ENCODE measurements at regions not wholly inside any gene's neighbourhood (a gene's known extent, or its start where the extent isn't known, plus 50 kb on each side); places are given as distances from the start of the nearest gene placed in this dataset.

- ATAC-seq (ENCODE audit: low read depth) (peak; percentile 49; the same call in 1 of the 3 replicates), DNase-seq (ENCODE audit: low spot score) (no peak)
- Histone ChIP-seq H3K27me3 (ENCODE audit: insufficient read depth, poor library complexity, severe bottlenecking) (no peaks in the 10 kb centered on the region), H3K27ac (ENCODE audit: poor library complexity, severe bottlenecking) (peak overlapping the region; percentile 47), H3K4me3 (ENCODE audit: severe bottlenecking) (no peak overlapping the region), H3K9me3 (ENCODE audit: severe bottlenecking) (no peaks in the 10 kb centered on the region), H3K36me3 (ENCODE audit: low read depth) (no peaks in the 10 kb centered on the region), H3K4me1 (ENCODE audit: insufficient read depth, poor library complexity, severe bottlenecking) (no peaks in the 10 kb centered on the region)
- TF ChIP-seq, protein P1, sequence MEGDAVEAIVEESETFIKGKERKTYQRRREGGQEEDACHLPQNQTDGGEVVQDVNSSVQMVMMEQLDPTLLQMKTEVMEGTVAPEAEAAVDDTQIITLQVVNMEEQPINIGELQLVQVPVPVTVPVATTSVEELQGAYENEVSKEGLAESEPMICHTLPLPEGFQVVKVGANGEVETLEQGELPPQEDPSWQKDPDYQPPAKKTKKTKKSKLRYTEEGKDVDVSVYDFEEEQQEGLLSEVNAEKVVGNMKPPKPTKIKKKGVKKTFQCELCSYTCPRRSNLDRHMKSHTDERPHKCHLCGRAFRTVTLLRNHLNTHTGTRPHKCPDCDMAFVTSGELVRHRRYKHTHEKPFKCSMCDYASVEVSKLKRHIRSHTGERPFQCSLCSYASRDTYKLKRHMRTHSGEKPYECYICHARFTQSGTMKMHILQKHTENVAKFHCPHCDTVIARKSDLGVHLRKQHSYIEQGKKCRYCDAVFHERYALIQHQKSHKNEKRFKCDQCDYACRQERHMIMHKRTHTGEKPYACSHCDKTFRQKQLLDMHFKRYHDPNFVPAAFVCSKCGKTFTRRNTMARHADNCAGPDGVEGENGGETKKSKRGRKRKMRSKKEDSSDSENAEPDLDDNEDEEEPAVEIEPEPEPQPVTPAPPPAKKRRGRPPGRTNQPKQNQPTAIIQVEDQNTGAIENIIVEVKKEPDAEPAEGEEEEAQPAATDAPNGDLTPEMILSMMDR (IDR thresholded peaks at IDR 0.05; ENCODE audit: poor library complexity, severe bottlenecking) = no peak
Measured at GRCh38 chr12:28869197-28869596, 279.9 kb upstream of the FAR2 start.

- no peaks in the 10 kb centered on the region for H3K36me3 ChIP-seq (ENCODE audit: low read depth)
- ATAC-seq (ENCODE audit: low read depth) = peak; percentile 61
- TF ChIP-seq, protein P1 (IDR thresholded peaks at IDR 0.05; ENCODE audit: poor library complexity, severe bottlenecking) = no peak
Measured at GRCh38 chr12:28870839-28871440, 278.1 kb upstream of the FAR2 start.

GRCh38 chr12:28872654-28873268 lies 276.3 kb upstream of the FAR2 start:
- no peak for DNase-seq (ENCODE audit: low spot score)
- H3K27ac ChIP-seq (ENCODE audit: poor library complexity, severe bottlenecking) = no peak overlapping the region
- no peaks in the 10 kb centered on the region for H3K9me3 ChIP-seq (ENCODE audit: severe bottlenecking)
- peak; percentile 17; the same call in 1 of the 3 replicates for ATAC-seq (ENCODE audit: low read depth)
- TF ChIP-seq, protein P1 (IDR thresholded peaks at IDR 0.05; ENCODE audit: poor library complexity, severe bottlenecking) = peak; percentile 36
- H3K4me1 ChIP-seq (ENCODE audit: insufficient read depth, poor library complexity, severe bottlenecking) = no peaks in the 10 kb centered on the region
- no peaks in the 10 kb centered on the region for H3K36me3 ChIP-seq (ENCODE audit: low read depth)
- H3K4me3 ChIP-seq (ENCODE audit: severe bottlenecking) = no peak overlapping the region
- no peaks in the 10 kb centered on the region for H3K27me3 ChIP-seq (ENCODE audit: insufficient read depth, poor library complexity, severe bottlenecking)

More at GRCh38 chr12:28870839-28871440, 278.1 kb upstream of the FAR2 start:
- Histone ChIP-seq H3K27ac (ENCODE audit: poor library complexity, severe bottlenecking) (peak overlapping the region; percentile 47), H3K27me3 (ENCODE audit: insufficient read depth, poor library complexity, severe bottlenecking) (no peaks in the 10 kb centered on the region), H3K9me3 (ENCODE audit: severe bottlenecking) (no peaks in the 10 kb centered on the region), H3K4me1 (ENCODE audit: insufficient read depth, poor library complexity, severe bottlenecking) (no peaks in the 10 kb centered on the region), H3K4me3 (ENCODE audit: severe bottlenecking) (no peak overlapping the region)
- no peak for DNase-seq (ENCODE audit: low spot score)

DNA sequence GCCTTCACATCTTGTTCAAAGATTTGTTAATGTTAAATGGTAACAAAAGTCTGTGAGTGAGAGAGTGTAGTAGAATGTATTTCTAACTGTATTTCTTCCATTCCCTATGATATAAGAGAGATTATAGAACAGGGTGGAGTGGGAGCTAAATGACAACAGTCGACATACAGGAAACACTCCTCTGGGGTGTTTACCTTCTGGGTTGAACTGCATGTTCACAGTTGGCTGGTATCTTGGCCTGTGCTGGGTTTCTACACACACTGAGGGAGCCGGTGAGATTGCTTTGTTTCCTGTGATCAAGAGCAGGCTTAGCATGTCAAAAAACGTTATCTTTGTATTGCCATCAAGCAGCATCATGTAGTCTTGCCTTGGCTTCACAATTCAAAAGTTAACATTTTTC lies 274.3 kb upstream of the FAR2 start:
- DNase-seq (ENCODE audit: low spot score) (no peak), ATAC-seq (ENCODE audit: low read depth) (no peak)
- no peaks in the 10 kb centered on the region for H3K4me1 ChIP-seq (ENCODE audit: insufficient read depth, poor library complexity, severe bottlenecking)
- TF ChIP-seq, protein P1 (IDR thresholded peaks at IDR 0.05; ENCODE audit: poor library complexity, severe bottlenecking) = no peak
- H3K36me3 ChIP-seq (ENCODE audit: low read depth) = no peaks in the 10 kb centered on the region
- no peaks in the 10 kb centered on the region for H3K27me3 ChIP-seq (ENCODE audit: insufficient read depth, poor library complexity, severe bottlenecking)
- H3K9me3 ChIP-seq (ENCODE audit: severe bottlenecking) = no peaks in the 10 kb centered on the region
- H3K4me3 ChIP-seq (ENCODE audit: severe bottlenecking) = no peak overlapping the region
- H3K27ac ChIP-seq (ENCODE audit: poor library complexity, severe bottlenecking) = no peak overlapping the region
